ENCODE measurements at regions not wholly inside any gene's neighbourhood (a gene's known extent, or its start where the extent isn't known, plus 50 kb on each side); places are given as distances from the start of the nearest gene placed in this dataset.

GRCh38 chr3:5510300-5510699, 322.8 kb downstream of the EDEM1 start:
- WGBS, 2 donors = 74 to 86% methylated on average over 4 to 5 of the region's 5 CpGs

GRCh38 chr3:5517921-5518320, 330.4 kb downstream of the EDEM1 start:
- TF ChIP-seq CTCF (IDR thresholded peaks at IDR 0.05) (no peak), EP300 (IDR thresholded peaks at IDR 0.05) (no peak), POLR2A (IDR thresholded peaks at IDR 0.05) (no peak)
- Histone ChIP-seq H3K27me3 (no peaks in the 10 kb centered on the region), H3K4me3 (no peak overlapping the region), H3K36me3 (no peaks in the 10 kb centered on the region), H3K27ac (no peak overlapping the region), H3K4me1 (no peaks in the 10 kb centered on the region), H3K9me3 (peaks cover 0 to 40% (median 2%) of the 10 kb centered on the region in 4 donors)
- 89 to 91% methylated on average over 4 of the region's 4 CpGs for WGBS, 2 donors
- DNase-seq (ENCODE audit: low spot score in 2 of 2) = no peak

More at GRCh38 chr3:5510300-5510699, 322.8 kb downstream of the EDEM1 start:
- Histone ChIP-seq H3K36me3 (no peaks in the 10 kb centered on the region), H3K27me3 (no peaks in the 10 kb centered on the region), H3K27ac (no peak overlapping the region), H3K4me1 (no peaks in the 10 kb centered on the region), H3K4me3 (no peak overlapping the region), H3K9me3 (peaks cover 0 to 49% (median 4%) of the 10 kb centered on the region in 4 donors)
- TF ChIP-seq CTCF (IDR thresholded peaks at IDR 0.05) = no peak
- no peak for TF ChIP-seq POLR2A (IDR thresholded peaks at IDR 0.05)
- no peak for TF ChIP-seq EP300 (IDR thresholded peaks at IDR 0.05)
- no peak for DNase-seq (ENCODE audit: low spot score in 2 of 2)

- Histone ChIP-seq H3K9me3 (peaks cover 0 to 19% (median 0%) of the 10 kb centered on the region in 4 donors), H3K4me1 (no peaks in the 10 kb centered on the region), H3K4me3 (no peak overlapping the region), H3K27ac (no peak overlapping the region), H3K27me3 (no peaks in the 10 kb centered on the region), H3K36me3 (no peaks in the 10 kb centered on the region)
- DNase-seq (ENCODE audit: low spot score in 2 of 2) = no peak
- WGBS, 2 donors = 75 to 80% methylated on average over 5 of the region's 5 CpGs
- TF ChIP-seq EP300 (IDR thresholded peaks at IDR 0.05) (no peak), CTCF (IDR thresholded peaks at IDR 0.05) (no peak), POLR2A (IDR thresholded peaks at IDR 0.05) (no peak)
Measured at GRCh38 chr3:5520237-5520636, 332.7 kb downstream of the EDEM1 start.

GRCh38 chr3:5523125-5523524, 335.6 kb downstream of the EDEM1 start:
- WGBS, 2 donors = 97% methylated on average over 1 of the region's 1 CpG
- Histone ChIP-seq H3K4me3 (no peak overlapping the region), H3K27ac (no peak overlapping the region), H3K27me3 (no peaks in the 10 kb centered on the region), H3K4me1 (no peaks in the 10 kb centered on the region), H3K36me3 (no peaks in the 10 kb centered on the region), H3K9me3 (peaks cover 0 to 8% (median 0%) of the 10 kb centered on the region in 4 donors)
- no peak for DNase-seq (ENCODE audit: low spot score in 2 of 2)
- no peak for TF ChIP-seq EP300 (IDR thresholded peaks at IDR 0.05)
- no peak for TF ChIP-seq CTCF (IDR thresholded peaks at IDR 0.05)
- no peak for TF ChIP-seq POLR2A (IDR thresholded peaks at IDR 0.05)

GRCh38 chr3:5531039-5531438, 343.5 kb downstream of the EDEM1 start:
- no peaks in the 10 kb centered on the region for H3K27me3 ChIP-seq
- H3K4me3 ChIP-seq = no peak overlapping the region
- H3K27ac ChIP-seq = no peak overlapping the region
- no peaks in the 10 kb centered on the region for H3K4me1 ChIP-seq
- H3K9me3 ChIP-seq = no peaks in the 10 kb centered on the region
- WGBS, 2 donors = 79 to 86% methylated on average over 6 of the region's 6 CpGs
- TF ChIP-seq EP300 (IDR thresholded peaks at IDR 0.05) (no peak), POLR2A (IDR thresholded peaks at IDR 0.05) (no peak), CTCF (IDR thresholded peaks at IDR 0.05) (no peak)
- H3K36me3 ChIP-seq = no peaks in the 10 kb centered on the region
- DNase-seq (ENCODE audit: low spot score in 2 of 2) = no peak
